Right kidney (tissue), 1 donor: ENCODE measurements at regions not wholly inside any gene's neighbourhood (a gene's known extent, or its start where the extent isn't known, plus 50 kb on each side); places are given as distances from the start of the nearest gene placed in this dataset.

ENCODE experiments used
- DNase-seq: peaks from one replicate; pipeline ENCODE4 v3.0.0-alpha.2; 2016

- no peak for DNase-seq
Observed at GRCh38 chr4:22217480-22217879, 268.9 kb upstream of the KCNIP4 start.

GRCh38 chr4:22216278-22216677 lies 267.7 kb upstream of the KCNIP4 start:
- no peak for DNase-seq

- DNase-seq, result no peak
Observed at GRCh38 chr4:22215084-22215483, 266.5 kb upstream of the KCNIP4 start.

GRCh38 chr4:22203711-22204011 lies 255.1 kb upstream of the KCNIP4 start:
- no peak for DNase-seq

- DNase-seq, result peak; percentile 22
Observed at GRCh38 chr4:22202975-22203710, 254.6 kb upstream of the KCNIP4 start.

GRCh38 chr4:22202246-22202974 lies 253.8 kb upstream of the KCNIP4 start:
- DNase-seq, result peak; percentile 33

- DNase-seq, result no peak
Observed at GRCh38 chr4:22201256-22201655, 252.7 kb upstream of the KCNIP4 start.

GRCh38 chr4:22196551-22196950 lies 248.0 kb upstream of the KCNIP4 start:
- DNase-seq, result no peak

- no peak for DNase-seq
Observed at GRCh38 chr4:22192084-22192511, 243.5 kb upstream of the KCNIP4 start.

GRCh38 chr4:22191565-22191964 lies 243.0 kb upstream of the KCNIP4 start:
- DNase-seq, result no peak

- DNase-seq, result no peak
Observed at GRCh38 chr4:22190855-22191254, 242.3 kb upstream of the KCNIP4 start.

GRCh38 chr4:22187203-22187820 lies 238.7 kb upstream of the KCNIP4 start:
- DNase-seq, result no peak

GRCh38 chr4:22181736-22182135 lies 233.2 kb upstream of the KCNIP4 start:
- no peak for DNase-seq

GRCh38 chr4:22179124-22179874 lies 230.7 kb upstream of the KCNIP4 start:
- no peak for DNase-seq

- no peak for DNase-seq
Observed at GRCh38 chr4:22174640-22175039, 226.1 kb upstream of the KCNIP4 start.

- no peak for DNase-seq
Observed at GRCh38 chr4:22170353-22170752, 221.8 kb upstream of the KCNIP4 start.

- DNase-seq, result no peak
Observed at GRCh38 chr4:22167201-22167600, 218.6 kb upstream of the KCNIP4 start.

- DNase-seq, result no peak
Observed at GRCh38 chr4:22162454-22162853, 213.9 kb upstream of the KCNIP4 start.

GRCh38 chr4:22130741-22131140 lies 182.2 kb upstream of the KCNIP4 start:
- DNase-seq, result no peak

- DNase-seq, result no peak
Observed at GRCh38 chr4:22129454-22130029, 181.0 kb upstream of the KCNIP4 start.

- no peak for DNase-seq
Observed at GRCh38 chr4:22122062-22122461, 173.5 kb upstream of the KCNIP4 start.

- no peak for DNase-seq
Observed at GRCh38 chr4:22115262-22115661, 166.7 kb upstream of the KCNIP4 start.

GRCh38 chr4:22103768-22104167 lies 155.2 kb upstream of the KCNIP4 start:
- DNase-seq, result no peak
